ENCODE measurements at regions not wholly inside any gene's neighbourhood (a gene's known extent, or its start where the extent isn't known, plus 50 kb on each side); places are given as distances from the start of the nearest gene placed in this dataset.
A peak's percentile ranks its signal among the peaks of the same experiment; 100 is the strongest.
"Not testable (repeated sequence)": the region's sequence is repeated elsewhere in the genome, so short reads cannot be mapped to it uniquely, and the experiment has no call there.

DNA sequence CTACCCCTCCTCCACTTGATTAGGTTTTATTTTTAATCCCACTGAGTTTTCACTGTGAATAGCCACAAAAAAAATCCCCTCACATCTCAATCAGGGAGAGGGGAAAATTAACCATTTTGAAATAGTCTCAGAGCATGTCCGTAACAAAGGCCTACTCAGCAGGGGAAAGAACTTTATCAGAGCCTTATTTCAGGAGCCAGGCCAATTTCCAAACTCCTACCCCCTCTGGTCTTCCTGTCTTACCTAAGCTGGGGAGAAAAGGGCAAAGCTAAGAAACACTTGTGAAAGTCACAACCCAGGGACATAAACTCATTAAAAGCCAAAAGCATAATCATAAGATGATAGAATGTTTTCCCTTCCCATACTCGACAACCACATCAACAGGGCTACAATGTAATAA, 260.3 kb upstream of the DIO3 start:
- 64% methylated on average over 2 of the region's 2 CpGs for WGBS (ENCODE audit: insufficient coverage, low coverage, low lambda C conversion rate, missing lambda C conversion rate)
- no peak for DNase-seq
- H3K4me1 ChIP-seq, result no peaks in the 10 kb centered on the region
- intact Hi-C loops (cut with DNase I), result no loop called here
- H3K36me3 ChIP-seq, result no peaks in the 10 kb centered on the region
- H3K4me3 ChIP-seq, result no peak overlapping the region
- no peak for TF ChIP-seq POLR2A (IDR thresholded peaks at IDR 0.05)
- TF ChIP-seq, protein P1, sequence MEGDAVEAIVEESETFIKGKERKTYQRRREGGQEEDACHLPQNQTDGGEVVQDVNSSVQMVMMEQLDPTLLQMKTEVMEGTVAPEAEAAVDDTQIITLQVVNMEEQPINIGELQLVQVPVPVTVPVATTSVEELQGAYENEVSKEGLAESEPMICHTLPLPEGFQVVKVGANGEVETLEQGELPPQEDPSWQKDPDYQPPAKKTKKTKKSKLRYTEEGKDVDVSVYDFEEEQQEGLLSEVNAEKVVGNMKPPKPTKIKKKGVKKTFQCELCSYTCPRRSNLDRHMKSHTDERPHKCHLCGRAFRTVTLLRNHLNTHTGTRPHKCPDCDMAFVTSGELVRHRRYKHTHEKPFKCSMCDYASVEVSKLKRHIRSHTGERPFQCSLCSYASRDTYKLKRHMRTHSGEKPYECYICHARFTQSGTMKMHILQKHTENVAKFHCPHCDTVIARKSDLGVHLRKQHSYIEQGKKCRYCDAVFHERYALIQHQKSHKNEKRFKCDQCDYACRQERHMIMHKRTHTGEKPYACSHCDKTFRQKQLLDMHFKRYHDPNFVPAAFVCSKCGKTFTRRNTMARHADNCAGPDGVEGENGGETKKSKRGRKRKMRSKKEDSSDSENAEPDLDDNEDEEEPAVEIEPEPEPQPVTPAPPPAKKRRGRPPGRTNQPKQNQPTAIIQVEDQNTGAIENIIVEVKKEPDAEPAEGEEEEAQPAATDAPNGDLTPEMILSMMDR (IDR thresholded peaks at IDR 0.05), result no peak
- no peak for ATAC-seq
- no peak overlapping the region for H3K27ac ChIP-seq
- H3K27me3 ChIP-seq, result no peaks in the 10 kb centered on the region
- H3K9me3 ChIP-seq, result peaks cover 0 to 4% (median 0%) of the 10 kb centered on the region in 4 donors

- intact Hi-C loops (cut with DNase I), result not testable (repeated sequence)
Measured at GRCh38 chr14:101307162-101307561, 254.1 kb upstream of the DIO3 start.

GRCh38 chr14:101311186-101311585, 250.1 kb upstream of the DIO3 start:
- 58% methylated on average over 7 of the region's 7 CpGs for WGBS (ENCODE audit: insufficient coverage, low coverage, low lambda C conversion rate, missing lambda C conversion rate)
- H3K9me3 ChIP-seq; intact Hi-C loops (cut with DNase I); ATAC-seq; H3K4me3 ChIP-seq; DNase-seq; H3K27ac ChIP-seq; H3K36me3 ChIP-seq; H3K4me1 ChIP-seq; H3K27me3 ChIP-seq: not testable (repeated sequence)

More at GRCh38 chr14:101307162-101307561, 254.1 kb upstream of the DIO3 start:
- DNase-seq, H3K27me3 ChIP-seq, H3K4me3 ChIP-seq, H3K4me1 ChIP-seq, ATAC-seq, H3K36me3 ChIP-seq, H3K9me3 ChIP-seq, H3K27ac ChIP-seq: not testable (repeated sequence)
- 80% methylated on average over 2 of the region's 2 CpGs for WGBS (ENCODE audit: insufficient coverage, low coverage, low lambda C conversion rate, missing lambda C conversion rate)

- H3K4me3 ChIP-seq, result no peak overlapping the region
- TF ChIP-seq, protein P1 (IDR thresholded peaks at IDR 0.05), result no peak
- no peak for TF ChIP-seq POLR2A (IDR thresholded peaks at IDR 0.05)
- no peak overlapping the region for H3K27ac ChIP-seq
- H3K27me3 ChIP-seq, result no peaks in the 10 kb centered on the region
- H3K9me3 ChIP-seq, result no peaks in the 10 kb centered on the region
- ATAC-seq (peak in 1 of 4 donors; percentile 27), DNase-seq (no peak)
- WGBS (ENCODE audit: insufficient coverage, low coverage, low lambda C conversion rate, missing lambda C conversion rate), result 64% methylated on average over 4 of the region's 6 CpGs
- no peaks in the 10 kb centered on the region for H3K4me1 ChIP-seq
- intact Hi-C loops (cut with DNase I), result no loop called here
- H3K36me3 ChIP-seq, result no peaks in the 10 kb centered on the region
Measured at GRCh38 chr14:101313268-101313667, 248.0 kb upstream of the DIO3 start.

- WGBS (ENCODE audit: insufficient coverage, low coverage, low lambda C conversion rate, missing lambda C conversion rate), result 100% methylated on average over 2 of the region's 3 CpGs
- intact Hi-C loops (cut with DNase I), result no loop called here
- Histone ChIP-seq H3K4me3 (no peak overlapping the region), H3K4me1 (no peaks in the 10 kb centered on the region), H3K9me3 (no peaks in the 10 kb centered on the region), H3K27ac (no peak overlapping the region), H3K36me3 (no peaks in the 10 kb centered on the region), H3K27me3 (no peaks in the 10 kb centered on the region)
- DNase-seq, result no peak
- TF ChIP-seq POLR2A (IDR thresholded peaks at IDR 0.05), result no peak
- TF ChIP-seq, protein P1 (IDR thresholded peaks at IDR 0.05), result no peak
- ATAC-seq, result no peak
Measured at GRCh38 chr14:101315802-101316296, 245.4 kb upstream of the DIO3 start.

- H3K27ac ChIP-seq, result no peak overlapping the region
- no peak overlapping the region for H3K4me3 ChIP-seq
- H3K4me1 ChIP-seq, result no peaks in the 10 kb centered on the region
- H3K9me3 ChIP-seq, result no peaks in the 10 kb centered on the region
- intact Hi-C loops (cut with DNase I), result no loop called here
- no peak for ATAC-seq
- no peak for TF ChIP-seq POLR2A (IDR thresholded peaks at IDR 0.05)
- TF ChIP-seq, protein P1 (IDR thresholded peaks at IDR 0.05), result no peak
- WGBS (ENCODE audit: insufficient coverage, low coverage, low lambda C conversion rate, missing lambda C conversion rate), result 83% methylated on average over 6 of the region's 6 CpGs
- no peak for DNase-seq
- no peaks in the 10 kb centered on the region for H3K36me3 ChIP-seq
- H3K27me3 ChIP-seq, result no peaks in the 10 kb centered on the region
Measured at GRCh38 chr14:101318271-101318670, 243.0 kb upstream of the DIO3 start.

All from right lobe of liver (tissue), 6 donors.